ENCODE measurements at regions not wholly inside any gene's neighbourhood (a gene's known extent, or its start where the extent isn't known, plus 50 kb on each side); places are given as distances from the start of the nearest gene placed in this dataset.

GRCh38 chr5:74166064-74166463 lies 474.5 kb downstream of the ENC1 start:
- DNase-seq (ENCODE audit: low read depth in 3 of 3, low spot score in 1 of 3), result no peak

GRCh38 chr5:74164725-74165235 lies 475.7 kb downstream of the ENC1 start:
- DNase-seq (ENCODE audit: low read depth in 3 of 3, low spot score in 1 of 3), result no peak

GRCh38 chr5:74162524-74162923 lies 478.0 kb downstream of the ENC1 start:
- DNase-seq (ENCODE audit: low read depth in 3 of 3, low spot score in 1 of 3), result no peak

GRCh38 chr5:74161170-74161569 lies 479.4 kb downstream of the ENC1 start:
- DNase-seq (ENCODE audit: low read depth in 3 of 3, low spot score in 1 of 3), result no peak

- DNase-seq (ENCODE audit: low read depth in 3 of 3, low spot score in 1 of 3), result no peak
These were observed 483.7 kb downstream of the ENC1 start for GRCh38 chr5:74156728-74157383.

GRCh38 chr5:74155501-74155900 lies 485.0 kb downstream of the ENC1 start:
- DNase-seq (ENCODE audit: low read depth in 3 of 3, low spot score in 1 of 3), result no peak

GRCh38 chr5:74154526-74154925 lies 486.0 kb downstream of the ENC1 start:
- no peak for DNase-seq (ENCODE audit: low read depth in 3 of 3, low spot score in 1 of 3)

- no peak for DNase-seq (ENCODE audit: low read depth in 3 of 3, low spot score in 1 of 3)
These were observed 487.2 kb downstream of the ENC1 start for GRCh38 chr5:74153255-74153790.

- DNase-seq (ENCODE audit: low read depth in 3 of 3, low spot score in 1 of 3), result no peak
These were observed 487.8 kb downstream of the ENC1 start for GRCh38 chr5:74152625-74153254.

GRCh38 chr5:74152136-74152535 lies 488.4 kb downstream of the ENC1 start:
- DNase-seq (ENCODE audit: low read depth in 3 of 3, low spot score in 1 of 3), result no peak

GRCh38 chr5:74149395-74149794 lies 491.1 kb downstream of the ENC1 start:
- DNase-seq (ENCODE audit: low read depth in 3 of 3, low spot score in 1 of 3), result no peak

GRCh38 chr5:74148321-74148720 lies 492.2 kb downstream of the ENC1 start:
- no peak for DNase-seq (ENCODE audit: low read depth in 3 of 3, low spot score in 1 of 3)

GRCh38 chr5:74146796-74147195 lies 493.7 kb downstream of the ENC1 start:
- DNase-seq (ENCODE audit: low read depth in 3 of 3, low spot score in 1 of 3), result no peak

GRCh38 chr5:74145951-74146350 lies 494.6 kb downstream of the ENC1 start:
- no peak for DNase-seq (ENCODE audit: low read depth in 3 of 3, low spot score in 1 of 3)

- DNase-seq (ENCODE audit: low read depth in 3 of 3, low spot score in 1 of 3), result no peak
These were observed 496.7 kb downstream of the ENC1 start for GRCh38 chr5:74143721-74144330.

- DNase-seq (ENCODE audit: low read depth in 3 of 3, low spot score in 1 of 3), result no peak
These were observed 497.4 kb downstream of the ENC1 start for GRCh38 chr5:74143151-74143550.

- no peak for DNase-seq (ENCODE audit: low read depth in 3 of 3, low spot score in 1 of 3)
These were observed 499.5 kb downstream of the ENC1 start for GRCh38 chr5:74141053-74141452.

- DNase-seq (ENCODE audit: low read depth in 3 of 3, low spot score in 1 of 3), result no peak
These were observed 500.1 kb downstream of the ENC1 start for GRCh38 chr5:74140409-74140808.

GRCh38 chr5:74139589-74139988 lies 500.9 kb downstream of the ENC1 start:
- no peak for DNase-seq (ENCODE audit: low read depth in 3 of 3, low spot score in 1 of 3)

GRCh38 chr5:74138721-74139120 lies 501.8 kb downstream of the ENC1 start:
- DNase-seq (ENCODE audit: low read depth in 3 of 3, low spot score in 1 of 3), result no peak

- no peak for DNase-seq (ENCODE audit: low read depth in 3 of 3, low spot score in 1 of 3)
These were observed 504.2 kb downstream of the ENC1 start for GRCh38 chr5:74136276-74136825.

GRCh38 chr5:74135033-74135432 lies 505.5 kb downstream of the ENC1 start:
- DNase-seq (ENCODE audit: low read depth in 3 of 3, low spot score in 1 of 3), result no peak
